GM20000 (cell line): ENCODE measurements at regions not wholly inside any gene's neighbourhood (a gene's known extent, or its start where the extent isn't known, plus 50 kb on each side); places are given as distances from the start of the nearest gene placed in this dataset.
"Not testable (repeated sequence)": the region's sequence is repeated elsewhere in the genome, so short reads cannot be mapped to it uniquely, and the experiment has no call there.

ENCODE experiments used
- DNase-seq: peaks from one replicate; pipeline ENCODE4 v3.0.0; 2012; ENCODE audit warnings: low spot score
- TF ChIP-seq, protein P1 (sequence below): IDR thresholded peaks from 2 replicates; pipeline ENCODE4 v1.5.1; 2012; ENCODE audit warnings: mild to moderate bottlenecking, control low read depth; ENCODE audit errors: extremely low read depth, missing control alignments

GRCh38 chr12:33617218-33617617 is 177.6 kb upstream of the SYT10 start:
- TF ChIP-seq, protein P1, sequence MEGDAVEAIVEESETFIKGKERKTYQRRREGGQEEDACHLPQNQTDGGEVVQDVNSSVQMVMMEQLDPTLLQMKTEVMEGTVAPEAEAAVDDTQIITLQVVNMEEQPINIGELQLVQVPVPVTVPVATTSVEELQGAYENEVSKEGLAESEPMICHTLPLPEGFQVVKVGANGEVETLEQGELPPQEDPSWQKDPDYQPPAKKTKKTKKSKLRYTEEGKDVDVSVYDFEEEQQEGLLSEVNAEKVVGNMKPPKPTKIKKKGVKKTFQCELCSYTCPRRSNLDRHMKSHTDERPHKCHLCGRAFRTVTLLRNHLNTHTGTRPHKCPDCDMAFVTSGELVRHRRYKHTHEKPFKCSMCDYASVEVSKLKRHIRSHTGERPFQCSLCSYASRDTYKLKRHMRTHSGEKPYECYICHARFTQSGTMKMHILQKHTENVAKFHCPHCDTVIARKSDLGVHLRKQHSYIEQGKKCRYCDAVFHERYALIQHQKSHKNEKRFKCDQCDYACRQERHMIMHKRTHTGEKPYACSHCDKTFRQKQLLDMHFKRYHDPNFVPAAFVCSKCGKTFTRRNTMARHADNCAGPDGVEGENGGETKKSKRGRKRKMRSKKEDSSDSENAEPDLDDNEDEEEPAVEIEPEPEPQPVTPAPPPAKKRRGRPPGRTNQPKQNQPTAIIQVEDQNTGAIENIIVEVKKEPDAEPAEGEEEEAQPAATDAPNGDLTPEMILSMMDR = no peak
- no peak for DNase-seq

- no peak for DNase-seq
- TF ChIP-seq, protein P1 = no peak
These were observed 188.5 kb upstream of the SYT10 start for GRCh38 chr12:33628087-33628486.

DNA sequence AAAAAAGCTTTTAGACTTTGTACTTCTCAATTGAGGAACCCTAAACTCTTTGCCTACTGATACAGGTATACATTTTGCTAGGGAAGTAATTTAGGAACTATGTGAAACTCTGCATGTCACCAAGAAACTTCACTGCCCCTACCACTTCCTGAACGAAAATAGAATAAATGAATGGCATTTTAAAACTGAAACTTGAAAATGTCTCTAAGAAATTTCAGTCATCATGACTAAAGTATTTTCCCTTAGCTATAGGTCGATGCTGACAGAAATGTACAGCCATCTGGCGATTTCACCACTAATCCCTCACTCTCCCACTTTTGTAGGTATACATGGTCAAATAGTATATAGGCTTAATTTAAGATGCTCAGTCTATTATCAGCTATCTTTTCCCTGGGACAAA is 194.9 kb upstream of the SYT10 start:
- no peak for DNase-seq
- TF ChIP-seq, protein P1 = no peak

GRCh38 chr12:33636930-33637329 is 197.3 kb upstream of the SYT10 start:
- DNase-seq = not testable (repeated sequence)

- TF ChIP-seq, protein P1 = no peak
- no peak for DNase-seq
These were observed 200.4 kb upstream of the SYT10 start for GRCh38 chr12:33639975-33640374.

GRCh38 chr12:33649992-33650391 is 210.4 kb upstream of the SYT10 start:
- TF ChIP-seq, protein P1 = no peak
- no peak for DNase-seq

GRCh38 chr12:33650832-33651231 is 211.2 kb upstream of the SYT10 start:
- no peak for DNase-seq
- TF ChIP-seq, protein P1 = no peak

DNA sequence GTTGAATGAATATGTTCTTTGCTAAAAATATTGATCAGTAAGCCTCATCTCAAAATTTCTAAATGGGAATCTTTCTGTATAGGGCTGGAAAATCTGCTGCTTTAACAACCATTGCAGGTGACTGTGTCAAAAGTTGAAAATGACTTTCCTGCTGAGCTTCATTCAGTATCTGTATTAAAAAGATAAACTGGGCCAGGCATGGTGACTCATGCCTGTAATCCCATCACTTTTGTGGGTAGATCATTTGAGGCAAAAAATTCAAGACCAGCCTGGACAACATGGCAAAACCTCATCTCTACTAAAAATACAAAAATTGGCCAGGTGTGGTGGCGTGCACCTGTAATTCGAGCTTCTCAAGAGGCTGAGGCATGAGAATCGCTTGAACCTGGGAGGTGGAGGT is 213.7 kb upstream of the SYT10 start:
- DNase-seq = no peak
- TF ChIP-seq, protein P1 = no peak
